Mammary epithelial cell (primary cell): ENCODE measurements at regions not wholly inside any gene's neighbourhood (a gene's known extent, or its start where the extent isn't known, plus 50 kb on each side); places are given as distances from the start of the nearest gene placed in this dataset.

Experiments
- CTCF ChIP-seq, 2 donors: IDR thresholded peaks in 1 of 2; conservative IDR thresholded peaks in 1 of 2; 2 replicates each; pipeline ENCODE4 v1.5.1; 2011 to 2012; ENCODE audit warnings: inconsistent platforms in 2 of 2, low read length in 2 of 2, mild to moderate bottlenecking in 2 of 2, control low read depth in 1 of 2, low read depth in 1 of 2; ENCODE audit not compliant: insufficient read depth in 1 of 2; ENCODE audit errors: extremely low read depth in 1 of 2
- EZH2 ChIP-seq: IDR thresholded peaks from 2 replicates; pipeline ENCODE4 v1.6.1; 2012; ENCODE audit warnings: low read length, inconsistent platforms, borderline replicate concordance

GRCh38 chr9:69975681-69976080 lies 68.0 kb upstream of the MAMDC2 start:
- TF ChIP-seq CTCF (conservative IDR thresholded peaks at IDR 0.05 in 1 of 2, IDR thresholded peaks at IDR 0.05 in 1 of 2; ENCODE audit: extremely low read depth in 1 of 2, insufficient read depth in 1 of 2, low read depth in 1 of 2, low read length in 2 of 2) (no peak), EZH2 (no peak)
